Fibroblast of pulmonary artery (primary cell): ENCODE measurements at regions not wholly inside any gene's neighbourhood (a gene's known extent, or its start where the extent isn't known, plus 50 kb on each side); places are given as distances from the start of the nearest gene placed in this dataset.

Source experiments
- DNase-seq: peaks from one replicate; pipeline ENCODE4 v3.0.0-alpha.2; 2010; ENCODE audit warnings: low read depth
- H3K4me3 ChIP-seq: replicated peaks from 2 replicates; pipeline ENCODE4 v1.5.1; 2011; ENCODE audit warnings: low read depth, mild to moderate bottlenecking, control low read depth, low read length, moderate library complexity
- CTCF ChIP-seq: IDR thresholded peaks from 2 replicates; pipeline ENCODE4 v1.5.1; 2011; ENCODE audit warnings: mild to moderate bottlenecking, control low read depth, low read length, inconsistent platforms; ENCODE audit errors: missing control alignments

- no peak overlapping the region for H3K4me3 ChIP-seq
- DNase-seq, result no peak
- TF ChIP-seq CTCF, result no peak
Observed at GRCh38 chr21:24781146-24781545, 826.1 kb downstream of the MRPL39 start.

- no peak for DNase-seq
- no peak for TF ChIP-seq CTCF
- H3K4me3 ChIP-seq, result no peak overlapping the region
Observed at GRCh38 chr21:24759348-24760075, 847.8 kb downstream of the MRPL39 start.

GRCh38 chr21:24738063-24738462 is 869.2 kb downstream of the MRPL39 start:
- DNase-seq, result no peak
- H3K4me3 ChIP-seq, result no peak overlapping the region
- TF ChIP-seq CTCF, result no peak

- no peak for TF ChIP-seq CTCF
- no peak for DNase-seq
- H3K4me3 ChIP-seq, result no peak overlapping the region
Observed at GRCh38 chr21:24737296-24737850, 869.9 kb downstream of the MRPL39 start.

- no peak for TF ChIP-seq CTCF
- DNase-seq, result no peak
- H3K4me3 ChIP-seq, result no peak overlapping the region
Observed at GRCh38 chr21:24730661-24731060, 876.6 kb downstream of the MRPL39 start.

GRCh38 chr21:24729568-24729967 is 877.7 kb downstream of the MRPL39 start:
- no peak overlapping the region for H3K4me3 ChIP-seq
- no peak for TF ChIP-seq CTCF
- no peak for DNase-seq
